GM20431 (cell line): ENCODE measurements at regions not wholly inside any gene's neighbourhood (a gene's known extent, or its start where the extent isn't known, plus 50 kb on each side); places are given as distances from the start of the nearest gene placed in this dataset.

Source experiments
- in situ Hi-C: fragments of 300-500 bp; cut with MseI, MboI; formaldehyde crosslinking; loops from one replicate; pipeline ENCODE4 v1.15.0; 2020; ENCODE audit warnings: low sequenced_read_pairs; ENCODE audit not compliant: unreplicated experiment

DNA sequence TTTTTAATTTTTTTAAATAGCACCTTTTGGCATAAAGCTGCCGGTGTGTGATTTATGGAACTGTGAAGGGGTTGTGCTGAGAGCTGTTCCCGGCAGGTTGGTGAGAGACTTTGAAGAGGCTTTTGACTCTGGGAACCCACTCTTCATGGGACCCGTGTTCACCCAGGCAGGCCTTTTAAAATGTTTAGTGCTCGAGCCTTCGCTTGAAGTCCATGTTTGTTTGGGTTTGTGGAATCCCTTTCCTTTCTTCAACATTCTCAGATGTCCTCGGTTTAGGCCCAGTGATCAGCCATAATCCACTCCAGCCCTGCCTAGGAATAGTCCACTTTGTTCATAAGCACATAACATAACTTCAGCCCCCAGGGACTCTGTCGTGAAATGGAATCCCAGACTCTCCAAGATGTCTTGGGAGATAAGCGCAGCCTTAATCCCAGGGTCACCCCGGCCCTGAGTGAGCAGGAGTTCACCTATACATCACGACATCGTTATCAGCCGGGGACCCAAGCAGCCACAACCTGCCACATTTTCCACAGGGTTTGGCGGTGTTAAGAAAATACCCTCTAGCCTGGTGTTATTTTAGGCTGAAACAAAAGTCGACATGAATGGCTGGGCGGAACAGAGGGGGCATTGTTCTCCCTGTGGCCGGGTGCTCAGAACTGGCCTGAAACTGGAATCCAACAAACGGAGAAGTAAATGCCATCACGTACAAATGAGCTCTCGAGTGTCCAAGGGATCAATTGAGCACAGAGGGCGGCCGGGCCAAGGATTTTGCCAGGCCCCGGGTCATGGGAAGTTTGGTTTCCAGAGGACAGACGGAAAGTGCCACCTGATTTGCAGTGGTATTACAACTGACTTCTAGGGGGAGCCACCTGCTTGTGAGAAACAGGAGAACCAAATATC lies 145.7 kb upstream of the IRX3 start:
- in situ Hi-C loops = no loop called here

DNA sequence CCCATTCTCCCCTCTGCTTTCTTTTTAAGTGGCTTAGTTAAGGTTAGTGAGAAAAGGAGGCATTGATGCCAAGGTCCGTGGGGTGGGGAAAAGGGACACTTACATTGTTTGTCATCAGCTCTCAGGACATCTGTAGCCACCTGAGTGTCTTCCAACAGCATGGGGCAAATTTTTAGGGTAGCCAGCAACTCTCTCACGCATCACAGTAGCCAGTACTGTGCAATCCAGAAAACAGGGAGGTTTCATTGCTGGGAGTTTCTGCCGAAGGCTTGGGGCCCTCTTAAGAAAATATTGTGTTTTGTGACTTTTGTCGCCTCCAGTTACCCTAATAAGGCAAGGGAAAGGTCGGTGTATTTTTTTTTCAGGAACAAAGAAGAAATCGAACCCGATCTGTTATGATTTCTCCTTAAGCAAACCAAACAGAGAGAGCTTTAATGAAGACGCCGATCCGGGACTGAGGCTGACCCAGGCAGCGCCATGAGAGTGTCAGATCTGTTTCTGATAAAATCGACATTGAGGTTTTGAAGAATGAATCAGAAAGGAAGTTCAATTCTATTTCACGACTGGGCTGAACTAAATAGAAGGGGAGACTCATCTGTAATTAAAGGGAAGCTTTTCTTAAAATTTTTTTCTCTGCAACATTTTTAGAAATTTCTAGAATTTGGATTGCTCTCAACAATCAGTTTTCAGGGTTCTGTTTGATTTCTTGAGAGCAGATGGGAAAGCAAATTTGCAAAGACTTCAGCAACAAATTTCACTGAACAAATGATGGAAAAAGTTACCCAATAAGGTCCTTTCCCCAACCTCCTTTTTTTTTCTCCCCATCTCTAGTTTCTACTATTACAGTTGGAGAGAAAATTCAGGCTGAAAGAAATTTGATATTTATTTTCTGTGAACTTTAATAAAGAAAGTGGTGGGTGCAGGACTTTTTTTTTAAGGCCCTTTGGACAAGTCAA lies 144.7 kb upstream of the IRX3 start:
- in situ Hi-C loops = no loop called here

DNA sequence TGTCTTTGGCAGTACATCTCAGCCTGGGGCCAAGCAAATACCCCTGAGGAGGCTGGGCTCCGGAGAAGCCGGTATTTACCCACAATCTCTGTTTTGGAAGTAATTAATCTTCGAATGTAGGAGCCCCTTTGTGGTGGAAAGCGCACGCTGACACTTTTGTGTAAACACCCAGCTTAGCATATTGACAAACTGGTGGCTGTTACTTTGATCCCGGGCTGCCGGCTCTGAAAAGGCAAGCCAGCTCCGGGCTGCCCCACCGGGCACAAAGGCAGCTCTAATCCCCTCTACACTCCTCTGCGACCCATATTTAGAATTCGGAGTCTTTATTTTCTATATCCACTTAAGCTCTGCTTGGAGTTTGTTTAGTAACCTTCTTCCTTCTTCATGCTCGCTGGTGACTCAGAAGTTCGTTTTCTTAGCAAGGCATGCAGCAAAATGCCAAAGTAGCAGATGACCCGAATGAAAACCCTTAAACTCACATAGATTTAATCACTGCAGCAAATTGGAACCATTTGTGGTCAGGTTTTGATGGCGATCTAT lies 144.0 kb upstream of the IRX3 start:
- in situ Hi-C loops = no loop called here

GRCh38 chr16:54429029-54429428 lies 142.4 kb upstream of the IRX3 start:
- in situ Hi-C loops = no loop called here

DNA sequence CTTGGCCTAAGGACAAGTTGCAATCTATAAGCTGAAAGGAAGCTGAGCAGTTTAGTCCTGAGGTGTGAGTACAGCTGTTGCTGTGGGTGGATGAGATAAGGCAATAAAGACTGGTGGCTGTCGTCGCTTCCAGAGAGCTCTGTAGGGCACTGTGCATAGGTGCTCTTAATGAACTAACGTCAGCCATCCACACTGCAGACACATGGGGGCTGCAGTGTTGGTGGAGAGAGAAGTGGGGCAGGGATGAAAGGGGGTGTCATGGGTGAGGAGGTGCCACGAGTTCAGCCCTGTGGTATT lies 139.9 kb upstream of the IRX3 start:
- in situ Hi-C loops = no loop called here

DNA sequence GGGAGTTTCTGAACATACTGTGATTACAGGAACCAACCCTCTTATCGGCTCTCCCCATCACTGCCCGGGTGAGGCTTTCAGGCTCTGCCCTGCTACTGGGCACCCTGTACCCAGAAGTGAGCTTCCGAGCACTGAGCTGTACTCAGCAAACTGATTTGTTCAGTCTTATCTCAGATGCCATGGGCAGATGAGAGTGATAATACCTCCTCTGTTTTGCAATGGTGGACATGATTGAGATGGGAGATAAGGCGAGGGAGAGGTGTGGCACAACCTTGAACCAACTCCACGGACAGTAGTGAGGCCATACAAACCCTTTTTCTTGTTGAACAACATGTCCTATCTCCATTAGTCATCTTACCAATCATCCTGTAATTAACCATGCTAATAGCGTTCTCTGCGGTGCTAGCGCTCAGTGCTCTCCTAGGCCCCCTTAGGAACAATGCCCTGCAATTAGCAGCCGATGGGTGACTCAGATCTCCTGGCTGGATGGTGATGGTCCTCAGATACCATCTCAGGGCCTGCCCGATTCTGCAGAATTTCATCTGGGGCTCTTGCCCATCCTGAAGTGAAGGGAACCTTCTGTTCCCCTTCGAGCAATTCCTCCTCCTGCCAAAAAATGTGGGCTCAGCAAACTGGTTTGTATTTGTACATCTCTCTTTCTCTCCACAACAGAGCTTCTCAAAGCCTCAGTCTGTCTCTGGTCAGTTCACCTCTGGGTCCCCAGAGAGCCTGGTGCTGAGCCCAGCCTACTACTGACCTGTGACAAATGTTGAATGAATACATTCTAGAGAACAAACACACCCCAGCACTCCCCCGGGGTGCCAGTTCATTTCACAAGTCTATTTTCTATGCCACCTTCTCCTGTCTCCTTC lies 139.3 kb upstream of the IRX3 start:
- in situ Hi-C loops = no loop called here

DNA sequence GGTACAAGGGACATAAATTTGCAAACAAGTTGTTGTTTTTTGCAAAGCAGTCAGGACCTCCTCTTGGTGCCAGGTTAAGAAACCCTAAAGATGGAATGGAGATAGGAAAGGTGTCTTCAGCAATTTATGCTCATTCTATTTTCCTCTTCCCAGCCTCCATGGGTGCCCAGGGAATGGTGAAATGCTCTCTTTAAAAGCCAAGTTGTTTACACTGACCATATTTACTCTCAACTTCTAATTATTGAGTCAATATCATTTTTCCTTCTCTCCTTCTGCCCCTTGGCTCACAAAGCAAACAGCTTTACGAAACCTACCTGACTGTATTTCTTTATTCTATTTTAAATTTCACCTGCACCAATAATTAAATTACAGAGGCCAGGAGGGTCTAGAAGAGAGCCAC lies 138.5 kb upstream of the IRX3 start:
- in situ Hi-C loops = no loop called here

- in situ Hi-C loops = no loop called here
These were observed 137.5 kb upstream of the IRX3 start for GRCh38 chr16:54424043-54424451.

- in situ Hi-C loops = no loop called here
These were observed 136.0 kb upstream of the IRX3 start for GRCh38 chr16:54422569-54422978.

DNA sequence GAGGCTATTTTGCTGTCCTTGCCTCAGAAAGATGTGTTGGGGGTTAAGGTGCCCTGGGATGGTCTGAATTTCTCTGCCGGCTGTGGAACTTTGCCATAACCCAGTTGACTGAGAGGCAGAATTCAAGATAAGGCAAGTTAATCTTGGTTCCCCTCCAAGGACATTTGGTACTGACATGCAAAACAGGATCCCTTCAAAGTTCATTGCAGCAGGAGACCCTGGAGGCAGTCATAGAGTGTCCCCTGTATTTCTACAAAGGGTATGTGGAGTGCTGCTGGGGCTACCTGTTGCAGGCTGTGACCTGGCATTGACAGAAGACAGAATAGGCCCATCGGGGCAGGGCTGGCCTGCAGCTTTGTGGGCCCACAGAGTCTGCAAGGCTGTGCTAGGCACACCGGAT lies 135.6 kb upstream of the IRX3 start:
- in situ Hi-C loops = no loop called here

DNA sequence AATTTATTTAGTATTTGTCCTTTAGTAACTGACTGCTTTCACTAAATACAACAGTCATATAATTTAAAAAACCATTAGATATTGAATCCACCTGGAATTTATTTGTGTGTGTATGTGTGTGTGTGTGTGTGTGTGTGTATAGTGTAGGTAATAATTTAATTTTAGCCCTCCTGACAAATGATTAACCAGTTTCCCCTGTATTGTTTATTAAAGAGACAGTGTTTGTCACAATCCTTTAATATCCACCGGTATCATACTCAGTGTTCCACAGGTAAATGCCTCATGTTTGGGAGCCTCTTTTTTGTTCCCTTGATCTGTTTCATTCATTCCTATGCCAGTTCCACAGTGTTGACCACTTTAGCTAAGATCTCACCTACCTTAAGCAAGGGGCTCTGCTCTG lies 134.6 kb upstream of the IRX3 start:
- in situ Hi-C loops = no loop called here

- in situ Hi-C loops = no loop called here
These were observed 132.3 kb upstream of the IRX3 start for GRCh38 chr16:54418903-54419302.

- in situ Hi-C loops = no loop called here
These were observed 130.8 kb upstream of the IRX3 start for GRCh38 chr16:54417384-54417783.

GRCh38 chr16:54414671-54415070 lies 128.1 kb upstream of the IRX3 start:
- in situ Hi-C loops = no loop called here

DNA sequence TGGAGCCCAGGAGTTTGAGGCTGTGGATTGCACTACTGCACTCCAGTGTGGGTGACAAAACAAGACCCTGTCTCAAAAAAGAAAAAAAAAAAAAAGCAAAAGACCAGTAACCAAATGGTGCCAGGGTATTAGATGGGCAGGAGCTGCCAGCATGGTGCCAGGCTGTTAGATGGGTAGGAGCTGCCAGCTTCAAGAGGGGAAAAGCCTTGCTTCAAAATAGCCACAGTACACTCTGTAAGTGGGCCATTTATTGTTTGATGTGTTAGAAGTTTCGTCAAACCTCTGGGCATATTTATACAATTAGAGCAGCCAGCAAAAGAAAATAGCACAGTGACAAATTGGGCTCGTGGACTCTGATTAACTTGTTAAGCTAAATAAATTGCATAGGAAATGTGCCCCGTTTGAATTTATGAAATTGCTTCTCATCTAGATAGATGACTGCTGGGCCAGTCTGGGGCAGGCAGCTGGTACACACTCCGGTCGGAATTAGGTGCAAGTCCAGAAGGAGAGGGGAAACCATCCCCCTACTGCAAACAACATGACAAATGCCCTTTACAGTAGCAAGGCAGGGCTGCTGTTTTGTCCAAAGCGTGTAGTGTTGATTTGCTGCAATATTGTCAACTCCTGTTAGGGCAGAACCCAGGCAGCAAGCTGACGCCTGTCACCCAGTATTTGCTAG lies 126.3 kb upstream of the IRX3 start:
- in situ Hi-C loops = no loop called here

DNA sequence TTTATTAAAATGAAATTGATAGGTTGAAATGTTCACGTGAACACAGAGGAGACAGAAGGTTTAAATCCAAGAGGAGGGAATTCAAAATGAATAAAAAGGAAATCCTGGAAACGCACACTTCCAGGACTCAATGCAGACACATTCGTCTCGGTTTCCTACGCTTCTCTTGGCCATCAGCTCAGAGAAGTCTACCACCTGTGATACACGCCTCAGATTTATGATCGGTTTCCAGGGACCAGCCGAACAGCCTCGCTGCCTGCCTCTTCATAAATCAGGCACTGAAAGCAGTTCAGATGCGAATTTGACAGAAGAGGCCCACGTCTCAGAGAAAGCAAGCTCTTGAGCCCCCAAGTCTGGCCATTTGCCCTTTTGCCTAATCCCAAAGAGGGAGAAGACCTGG lies 125.5 kb upstream of the IRX3 start:
- in situ Hi-C loops = no loop called here

- in situ Hi-C loops = no loop called here
These were observed 125.0 kb upstream of the IRX3 start for GRCh38 chr16:54411544-54411943.

DNA sequence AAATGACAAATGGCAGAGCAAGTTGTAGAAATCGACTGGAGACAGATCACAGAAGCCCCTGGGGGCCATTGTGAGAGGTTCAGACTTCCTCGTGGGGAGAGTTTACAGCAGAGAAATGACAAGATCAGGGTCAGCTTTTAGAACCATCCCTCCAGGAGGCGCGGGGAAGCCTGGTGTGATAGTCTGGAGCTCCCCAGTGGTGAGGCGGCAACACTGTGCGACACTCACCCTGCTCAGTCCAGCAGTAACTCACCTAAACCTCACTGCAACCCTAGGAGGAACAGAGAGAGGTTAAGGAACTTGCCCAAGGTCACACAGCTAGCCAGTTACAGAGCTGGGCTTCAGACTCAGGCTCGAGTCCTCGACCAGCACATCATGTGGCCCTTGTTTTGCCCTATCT lies 123.4 kb upstream of the IRX3 start:
- in situ Hi-C loops = no loop called here

DNA sequence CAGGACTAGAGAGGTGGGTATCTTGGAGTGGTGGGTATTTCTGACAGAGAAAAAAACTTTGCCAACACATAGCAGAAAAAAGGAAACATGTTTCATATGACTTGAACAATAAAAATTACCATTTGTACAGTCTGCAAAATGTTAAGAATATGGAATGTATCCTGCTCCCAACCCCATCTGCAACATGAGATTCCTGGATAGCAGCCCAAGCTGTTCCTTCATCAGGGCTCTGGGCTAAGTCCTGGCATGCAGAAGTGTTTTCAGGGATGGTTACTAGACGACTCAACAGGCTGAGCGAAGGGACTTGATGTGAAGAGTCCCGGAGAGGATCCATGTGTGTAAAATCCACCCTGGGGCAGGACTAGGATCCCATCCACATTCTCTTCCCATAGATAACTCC lies 121.0 kb upstream of the IRX3 start:
- in situ Hi-C loops = no loop called here

GRCh38 chr16:54405478-54405877 lies 118.9 kb upstream of the IRX3 start:
- in situ Hi-C loops = no loop called here
